GM13976 (cell line): ENCODE measurements at regions not wholly inside any gene's neighbourhood (a gene's known extent, or its start where the extent isn't known, plus 50 kb on each side); places are given as distances from the start of the nearest gene placed in this dataset.
"Not testable (repeated sequence)": the region's sequence is repeated elsewhere in the genome, so short reads cannot be mapped to it uniquely, and the experiment has no call there.

ENCODE experiments used
- DNase-seq: peaks from one replicate; pipeline ENCODE4 v3.0.0; 2012; ENCODE audit warnings: low spot score
- CTCF ChIP-seq: IDR thresholded peaks from 2 replicates; pipeline ENCODE4 v1.5.1; 2012; ENCODE audit warnings: borderline replicate concordance, mild to moderate bottlenecking; ENCODE audit not compliant: insufficient read depth; ENCODE audit errors: extremely low read depth, missing control alignments, control extremely low read depth
- in situ Hi-C: fragments of 300-500 bp; cut with MboI; formaldehyde crosslinking; loops from one replicate; pipeline ENCODE4 v1.12.0; 2022; ENCODE audit warnings: low sequenced_read_pairs, mixed read lengths, inconsistent platforms; ENCODE audit not compliant: unreplicated experiment

GRCh38 chr5:92283521-92283920 lies 900.4 kb upstream of the ARRDC3 start:
- no peak for TF ChIP-seq CTCF
- no peak for DNase-seq
- in situ Hi-C loops, result no loop called here

DNA sequence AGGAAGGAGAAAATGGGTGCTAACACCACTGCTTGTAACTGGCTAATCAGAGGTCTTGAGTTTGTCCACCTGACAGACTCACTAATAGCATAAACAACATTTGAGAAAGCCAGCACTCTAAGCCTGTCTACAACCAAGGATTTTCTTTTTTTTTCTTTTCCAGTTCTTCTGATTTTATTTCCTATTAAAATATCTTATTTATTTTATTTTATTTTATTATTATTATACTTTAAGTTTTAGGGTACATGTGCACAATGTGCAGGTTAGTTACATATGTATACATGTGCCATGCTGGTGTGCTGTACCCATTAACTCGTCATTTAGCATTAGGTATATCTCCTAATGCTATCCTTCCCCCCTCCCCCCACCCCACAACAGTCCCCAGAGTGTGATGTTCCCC lies 888.6 kb upstream of the ARRDC3 start:
- in situ Hi-C loops, DNase-seq: not testable (repeated sequence)

GRCh38 chr5:92268343-92268742 lies 885.2 kb upstream of the ARRDC3 start:
- in situ Hi-C loops, result no loop called here
- no peak for DNase-seq
- TF ChIP-seq CTCF, result no peak

- in situ Hi-C loops, result no loop called here
- TF ChIP-seq CTCF, result no peak
- DNase-seq, result no peak
Measured at GRCh38 chr5:92267830-92268229, 884.7 kb upstream of the ARRDC3 start.

GRCh38 chr5:92265804-92266203 lies 882.7 kb upstream of the ARRDC3 start:
- in situ Hi-C loops, result no loop called here
- no peak for DNase-seq
- no peak for TF ChIP-seq CTCF

DNA sequence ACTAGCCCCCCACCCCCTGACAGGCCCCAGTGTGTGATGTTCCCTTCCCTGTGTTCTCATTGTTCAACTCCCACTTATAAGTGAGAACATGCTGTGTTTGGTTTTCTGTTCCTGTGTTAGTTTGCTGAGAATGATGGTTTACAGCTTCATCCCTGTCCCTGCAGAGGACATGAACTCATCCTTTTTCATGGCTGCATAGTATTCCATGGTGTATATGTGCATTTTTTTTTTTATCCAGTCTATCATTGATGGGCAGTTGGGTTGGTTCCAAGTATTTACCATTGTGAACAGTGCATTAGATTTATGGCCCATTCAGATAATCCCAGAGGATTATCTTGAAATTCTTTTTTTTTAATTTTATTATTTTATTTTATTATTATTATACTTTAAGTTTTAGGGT lies 872.5 kb upstream of the ARRDC3 start:
- in situ Hi-C loops, DNase-seq: not testable (repeated sequence)

DNA sequence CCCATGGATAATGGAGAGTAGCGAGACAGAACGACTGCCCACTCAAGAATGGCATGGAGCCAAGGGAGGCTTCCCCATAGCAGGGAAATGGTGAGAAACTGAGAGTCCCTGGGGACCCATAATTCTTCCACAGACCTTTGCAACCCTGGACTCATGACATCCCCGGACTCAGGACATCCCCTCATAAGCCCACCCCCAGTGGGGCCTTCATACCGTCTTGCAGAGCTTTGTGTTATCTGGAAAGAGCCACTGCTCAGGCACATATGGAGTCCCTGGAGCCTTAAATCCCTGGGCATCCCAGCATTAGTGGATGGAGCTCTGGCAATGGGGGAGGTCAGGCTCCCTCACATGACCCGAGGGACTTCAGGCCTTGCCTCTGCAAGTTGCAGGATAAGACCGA lies 865.4 kb upstream of the ARRDC3 start:
- in situ Hi-C loops, result no loop called here
- no peak for TF ChIP-seq CTCF
- no peak for DNase-seq

GRCh38 chr5:92242170-92242569 lies 859.1 kb upstream of the ARRDC3 start:
- TF ChIP-seq CTCF, result no peak

More at GRCh38 chr5:92242170-92242569, 859.1 kb upstream of the ARRDC3 start:
- DNase-seq, result no peak
- in situ Hi-C loops, result no loop called here
